Kidney (tissue), 13 donors: ENCODE measurements at regions not wholly inside any gene's neighbourhood (a gene's known extent, or its start where the extent isn't known, plus 50 kb on each side); places are given as distances from the start of the nearest gene placed in this dataset.

Experiments used
- DNase-seq, 5 donors: peaks; one replicate each; pipeline ENCODE4 v3.0.0-alpha.2; 2013 to 2020
- FAIRE-seq: peaks from 2 replicates; lab custom pipeline; 2012; peaks lifted over from hg19 to GRCh38; lab: Jason Lieb, UNC
- H3K27ac ChIP-seq, 2 donors: one replicate each; pipeline ENCODE4 v1.7.0; 2013; ENCODE audit warnings: low read depth in 2 of 2, low read length in 2 of 2, inconsistent platforms in 1 of 2
- H3K27me3 ChIP-seq: one replicate; pipeline ENCODE4 v1.7.1; 2013; ENCODE audit warnings: low read length, inconsistent platforms; ENCODE audit not compliant: control insufficient read depth, insufficient read depth
- H3K36me3 ChIP-seq, 3 donors: one replicate each; pipeline versions ENCODE4 v1.7.0 to v1.7.1; 2013; ENCODE audit warnings: low read length in 3 of 3, control low read depth in 1 of 3, inconsistent platforms in 1 of 3; ENCODE audit not compliant: insufficient read depth in 3 of 3, control insufficient read depth in 2 of 3
- H3K4me1 ChIP-seq, 3 donors: one replicate each; pipeline versions ENCODE4 v1.7.0 to v1.7.1; 2013; ENCODE audit warnings: low read length in 3 of 3, inconsistent platforms in 1 of 3, low read depth in 1 of 3; ENCODE audit not compliant: control insufficient read depth in 2 of 3, insufficient read depth in 2 of 3
- H3K4me3 ChIP-seq, 3 donors: one replicate each; pipeline versions ENCODE4 v1.7.0 to v1.8.1; 2013; ENCODE audit warnings: low read length in 3 of 3, control low read depth in 1 of 3, inconsistent platforms in 1 of 3
- H3K9ac ChIP-seq, 3 donors: one replicate each; pipeline versions ENCODE4 v1.7.0 to v1.7.1; 2013; ENCODE audit warnings: low read length in 3 of 3, control low read depth in 1 of 3, inconsistent platforms in 1 of 3
- H3K9me3 ChIP-seq, 3 donors: one replicate each; pipeline versions ENCODE4 v1.7.0 to v1.7.1; 2013; ENCODE audit warnings: low read length in 3 of 3, control low read depth in 1 of 3, inconsistent platforms in 1 of 3; ENCODE audit not compliant: control insufficient read depth in 2 of 3, insufficient read depth in 1 of 3
- intact Hi-C: fragments of 100-400 bp; cut with DNase I; formaldehyde crosslinking; loops from one replicate; pipeline ENCODE4 v1.11.1; 2022
- TF ChIP-seq, protein P1 (sequence below): IDR thresholded peaks from 3 replicates; pipeline ENCODE4 v1.5.1; 2012; ENCODE audit warnings: mild to moderate bottlenecking, moderate library complexity, borderline replicate concordance; ENCODE audit not compliant: insufficient read depth; ENCODE audit errors: extremely low read depth
- donor health status: control.
- donor health status: control.
- donor health status: control.
- donor health status: control.
- donor health status: control.
- donor health status: DM: yes; HTN: yes; CAD: no.
- donor health status: Normal renal cell carcinoma (clear cell type).

DNA sequence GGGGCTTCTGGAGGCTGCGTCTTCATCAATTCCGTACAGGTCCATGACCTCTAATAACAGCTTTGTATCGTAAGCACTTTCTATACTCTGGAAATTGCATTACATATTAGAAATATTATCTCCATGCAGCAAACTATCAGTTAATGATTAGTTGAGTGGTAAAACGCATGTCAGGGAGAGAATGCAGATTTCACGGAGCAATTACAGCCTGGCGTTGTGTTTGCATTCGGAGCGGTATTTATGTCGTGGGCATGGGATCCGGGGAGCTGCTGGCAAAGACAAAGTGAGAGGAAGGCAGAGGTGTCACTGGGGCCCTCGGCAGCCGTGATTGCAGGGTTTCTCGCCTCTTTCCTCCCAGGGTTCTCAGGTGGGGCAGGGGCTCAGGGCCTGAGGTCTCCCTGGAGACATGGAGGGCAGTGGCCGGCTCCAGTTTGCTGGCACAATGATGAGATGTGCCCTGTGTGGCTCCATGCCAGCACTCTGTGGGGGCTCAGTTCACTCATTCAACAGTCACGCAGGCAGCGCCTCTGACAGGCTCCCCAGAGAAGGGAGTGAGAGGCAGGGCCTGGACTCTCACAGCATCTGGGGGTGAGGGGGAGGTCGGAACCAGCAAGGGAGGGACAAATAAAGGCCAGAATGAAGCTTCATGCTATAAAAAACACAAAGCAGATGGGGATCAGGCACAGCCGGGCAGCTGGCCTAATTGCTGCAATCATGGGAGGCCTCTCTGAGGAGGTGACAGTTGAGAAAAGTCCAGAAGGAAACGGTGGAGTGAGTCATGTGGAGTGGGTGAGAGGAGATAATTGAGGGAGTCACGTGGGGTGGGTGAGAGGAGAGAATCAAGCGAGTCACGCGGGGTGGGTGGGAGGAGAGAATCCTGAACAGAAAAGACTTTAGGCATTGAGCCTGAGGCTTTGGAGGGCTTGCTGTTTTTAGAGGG is 1002.7 kb downstream of the BRD1 start:
- intact Hi-C loops, result no loop called here
- Histone ChIP-seq H3K27me3 (no peaks in the 10 kb centered on the region), H3K9me3 (no peaks in the 10 kb centered on the region), H3K27ac (no peak overlapping the region), H3K4me1 (no peaks in the 10 kb centered on the region), H3K4me3 (no peak overlapping the region), H3K36me3 (no peaks in the 10 kb centered on the region), H3K9ac (no peak overlapping the region)
- DNase-seq (peak in 3 of 5 donors; percentile 26 to 39 (median 36)), FAIRE-seq (no peak)
- TF ChIP-seq, protein P1, sequence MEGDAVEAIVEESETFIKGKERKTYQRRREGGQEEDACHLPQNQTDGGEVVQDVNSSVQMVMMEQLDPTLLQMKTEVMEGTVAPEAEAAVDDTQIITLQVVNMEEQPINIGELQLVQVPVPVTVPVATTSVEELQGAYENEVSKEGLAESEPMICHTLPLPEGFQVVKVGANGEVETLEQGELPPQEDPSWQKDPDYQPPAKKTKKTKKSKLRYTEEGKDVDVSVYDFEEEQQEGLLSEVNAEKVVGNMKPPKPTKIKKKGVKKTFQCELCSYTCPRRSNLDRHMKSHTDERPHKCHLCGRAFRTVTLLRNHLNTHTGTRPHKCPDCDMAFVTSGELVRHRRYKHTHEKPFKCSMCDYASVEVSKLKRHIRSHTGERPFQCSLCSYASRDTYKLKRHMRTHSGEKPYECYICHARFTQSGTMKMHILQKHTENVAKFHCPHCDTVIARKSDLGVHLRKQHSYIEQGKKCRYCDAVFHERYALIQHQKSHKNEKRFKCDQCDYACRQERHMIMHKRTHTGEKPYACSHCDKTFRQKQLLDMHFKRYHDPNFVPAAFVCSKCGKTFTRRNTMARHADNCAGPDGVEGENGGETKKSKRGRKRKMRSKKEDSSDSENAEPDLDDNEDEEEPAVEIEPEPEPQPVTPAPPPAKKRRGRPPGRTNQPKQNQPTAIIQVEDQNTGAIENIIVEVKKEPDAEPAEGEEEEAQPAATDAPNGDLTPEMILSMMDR, result no peak

DNA sequence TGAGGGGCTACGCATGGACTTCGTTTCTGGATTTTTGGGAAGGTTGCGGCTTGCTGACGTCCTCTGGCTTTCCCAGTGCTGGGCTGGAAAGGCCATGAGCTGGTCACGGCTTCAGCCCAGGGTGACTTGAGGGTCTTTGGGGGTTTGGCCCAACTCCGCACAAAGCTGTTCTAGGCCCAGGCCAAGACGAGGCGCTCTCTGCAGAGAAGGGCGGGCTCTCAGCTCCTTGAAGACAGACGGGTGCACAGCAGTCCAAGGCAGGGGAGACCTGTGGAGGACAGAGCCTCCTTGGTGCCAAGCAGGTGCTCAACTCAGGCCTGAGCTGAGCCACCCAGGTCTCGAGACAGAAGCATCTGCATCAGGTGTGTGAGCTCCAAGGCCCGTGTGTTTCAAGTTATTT is 1003.7 kb downstream of the BRD1 start:
- Histone ChIP-seq H3K4me3 (no peak overlapping the region), H3K9ac (no peak overlapping the region), H3K27ac (no peak overlapping the region), H3K36me3 (no peaks in the 10 kb centered on the region), H3K9me3 (no peaks in the 10 kb centered on the region), H3K27me3 (no peaks in the 10 kb centered on the region), H3K4me1 (no peaks in the 10 kb centered on the region)
- FAIRE-seq (no peak), DNase-seq (peak in 2 of 5 donors; percentile 29 to 49)
- TF ChIP-seq, protein P1, result no peak
- intact Hi-C loops, result no loop called here

DNA sequence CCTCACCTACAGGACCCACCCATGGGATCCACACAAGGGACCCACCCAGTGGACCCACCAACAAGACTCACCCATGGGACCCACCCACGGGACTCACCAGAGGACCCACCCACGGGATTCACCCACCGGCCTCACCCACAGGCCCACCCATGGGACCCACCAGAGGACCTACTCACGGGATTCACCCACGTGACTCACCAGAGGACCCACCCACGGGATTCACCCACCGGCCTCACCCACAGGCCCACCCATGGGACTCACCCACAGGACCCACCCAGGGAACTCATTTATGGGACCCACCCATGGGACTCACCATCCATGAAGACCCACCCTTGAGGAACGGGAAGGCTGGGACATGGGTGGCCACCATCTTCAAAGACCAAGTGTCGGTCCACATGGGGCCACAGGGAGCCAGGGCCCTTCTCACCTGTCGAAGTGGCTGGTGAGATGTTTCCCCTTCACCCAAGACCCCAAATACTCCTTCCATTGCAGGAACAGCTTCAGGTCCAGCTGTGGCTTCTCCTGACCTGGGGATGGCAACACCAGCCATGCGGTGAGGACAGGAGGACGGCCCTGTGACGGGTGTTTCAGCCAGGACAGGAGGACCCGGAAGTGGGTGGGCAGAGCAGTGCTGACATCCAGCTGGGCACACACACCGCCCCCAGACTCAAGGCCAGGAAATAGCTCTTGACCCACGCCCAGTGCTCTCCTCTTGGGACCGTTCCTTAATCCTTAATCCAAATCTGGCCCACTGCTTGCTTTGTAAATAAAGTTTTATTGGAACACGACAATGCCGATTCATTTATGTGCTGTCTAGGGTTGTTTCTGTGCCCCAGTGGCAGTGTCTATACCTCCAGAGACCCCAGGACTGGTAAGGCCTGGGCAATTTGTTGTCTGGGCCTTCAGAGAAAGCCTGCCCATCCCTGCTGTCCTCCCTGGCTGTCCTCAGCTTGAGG is 1005.1 kb downstream of the BRD1 start:
- H3K27ac ChIP-seq, result no peak overlapping the region
- no peaks in the 10 kb centered on the region for H3K9me3 ChIP-seq
- FAIRE-seq, result no peak
- no peaks in the 10 kb centered on the region for H3K4me1 ChIP-seq
- TF ChIP-seq, protein P1, result no peak
- H3K36me3 ChIP-seq, result no peaks in the 10 kb centered on the region
- no peak for DNase-seq
- H3K4me3 ChIP-seq, result no peak overlapping the region
- intact Hi-C loops, result no loop called here
- no peak overlapping the region for H3K9ac ChIP-seq
- no peaks in the 10 kb centered on the region for H3K27me3 ChIP-seq
